Type B pancreatic cell (in vitro differentiated cells): ENCODE measurements at regions not wholly inside any gene's neighbourhood (a gene's known extent, or its start where the extent isn't known, plus 50 kb on each side); places are given as distances from the start of the nearest gene placed in this dataset.
A peak's percentile ranks its signal among the peaks of the same experiment; 100 is the strongest.

ENCODE experiments used
- DNase-seq: peaks from one replicate; pipeline ENCODE4 v3.0.0; 2021; ENCODE audit warnings: mixed read lengths; ENCODE audit not compliant: unreplicated experiment; ENCODE audit errors: extremely low spot score
- H3K27ac Mint-ChIP-seq: 2 replicates; pipeline ENCODE4 v1.8.0; 2021; ENCODE audit warnings: mild to moderate bottlenecking, mixed read lengths
- H3K27me3 Mint-ChIP-seq: 2 replicates; pipeline ENCODE4 v1.8.0; 2021; ENCODE audit warnings: mixed read lengths
- H3K36me3 Mint-ChIP-seq: 2 replicates; pipeline ENCODE4 v1.8.0; 2021; ENCODE audit warnings: mixed read lengths
- H3K4me1 Mint-ChIP-seq: one replicate; pipeline ENCODE4 v1.8.0; 2021; ENCODE audit warnings: mixed read lengths; ENCODE audit not compliant: unreplicated experiment
- H3K4me3 Mint-ChIP-seq: 2 replicates; pipeline ENCODE4 v1.8.0; 2021; ENCODE audit warnings: mild to moderate bottlenecking, mixed read lengths
- H3K9me3 Mint-ChIP-seq: 2 replicates; pipeline ENCODE4 v1.8.0; 2021; ENCODE audit warnings: mixed read lengths
- CTCF ChIP-seq: fragments of 200-600 bp; sonication (generic); conservative IDR thresholded peaks from 2 replicates; pipeline ENCODE4 v1.5.0; 2021; ENCODE audit warnings: antibody characterized with exemption, mild to moderate bottlenecking

DNA sequence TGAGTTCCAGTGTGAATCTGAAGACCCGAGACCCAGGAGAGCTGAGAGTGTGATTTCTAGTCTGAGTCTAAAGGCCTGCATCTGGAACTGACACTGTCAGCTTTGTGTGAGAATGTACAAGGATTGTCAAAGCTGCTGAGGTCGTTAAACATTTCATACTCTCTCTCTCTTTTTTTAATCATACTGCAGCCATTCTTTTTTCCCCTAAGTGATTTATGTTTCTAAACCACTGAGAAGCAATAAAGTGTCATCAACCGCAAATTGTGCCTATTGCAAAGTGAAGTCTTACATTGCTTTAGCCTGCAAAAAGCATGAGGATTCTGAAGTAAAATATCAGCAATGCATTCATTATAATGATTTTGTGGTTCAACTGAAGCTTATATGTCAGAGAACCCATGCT is 106.0 kb downstream of the ASMT start:
- H3K4me1 Mint-ChIP-seq, result no peaks in the 10 kb centered on the region

DNA sequence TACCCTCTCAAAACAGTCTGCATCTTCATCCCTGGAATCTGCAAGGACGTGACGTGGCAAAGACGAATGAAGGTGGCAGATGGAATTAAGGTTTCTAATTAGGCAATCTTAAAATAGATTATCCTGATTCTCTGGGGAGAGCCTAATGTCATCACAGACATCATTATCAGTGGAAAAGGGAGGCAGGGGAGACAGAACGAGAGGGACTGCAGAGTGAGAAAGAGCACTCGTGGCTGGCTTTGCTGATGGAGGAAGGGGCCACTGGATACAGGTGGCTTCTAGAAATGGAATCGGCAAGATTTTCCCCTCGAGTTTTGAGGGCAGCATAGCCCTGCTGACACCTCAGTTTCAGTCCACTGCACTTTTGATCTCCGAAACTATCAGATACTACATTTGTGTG is 110.6 kb downstream of the ASMT start:
- no peak for TF ChIP-seq CTCF
- Mint-ChIP-seq H3K27ac (no peak overlapping the region), H3K4me1 (no peaks in the 10 kb centered on the region), H3K27me3 (no peaks in the 10 kb centered on the region), H3K36me3 (no peaks in the 10 kb centered on the region), H3K4me3 (no peak overlapping the region), H3K9me3 (no peaks in the 10 kb centered on the region)
- DNase-seq, result peak; percentile 11

More for the DNA sequence above, 106.0 kb downstream of the ASMT start:
- no peak for DNase-seq
- TF ChIP-seq CTCF, result no peak
- Mint-ChIP-seq H3K27ac (no peak overlapping the region), H3K4me3 (no peak overlapping the region), H3K9me3 (no peaks in the 10 kb centered on the region), H3K27me3 (peaks cover 6% of the 10 kb centered on the region), H3K36me3 (no peaks in the 10 kb centered on the region)

GRCh38 chrX:1727531-1728027 is 112.7 kb downstream of the ASMT start:
- Mint-ChIP-seq H3K36me3 (no peaks in the 10 kb centered on the region), H3K9me3 (no peaks in the 10 kb centered on the region), H3K27ac (no peak overlapping the region), H3K4me3 (no peak overlapping the region), H3K27me3 (no peaks in the 10 kb centered on the region), H3K4me1 (no peaks in the 10 kb centered on the region)
- peak; percentile 51 for DNase-seq
- no peak for TF ChIP-seq CTCF

DNA sequence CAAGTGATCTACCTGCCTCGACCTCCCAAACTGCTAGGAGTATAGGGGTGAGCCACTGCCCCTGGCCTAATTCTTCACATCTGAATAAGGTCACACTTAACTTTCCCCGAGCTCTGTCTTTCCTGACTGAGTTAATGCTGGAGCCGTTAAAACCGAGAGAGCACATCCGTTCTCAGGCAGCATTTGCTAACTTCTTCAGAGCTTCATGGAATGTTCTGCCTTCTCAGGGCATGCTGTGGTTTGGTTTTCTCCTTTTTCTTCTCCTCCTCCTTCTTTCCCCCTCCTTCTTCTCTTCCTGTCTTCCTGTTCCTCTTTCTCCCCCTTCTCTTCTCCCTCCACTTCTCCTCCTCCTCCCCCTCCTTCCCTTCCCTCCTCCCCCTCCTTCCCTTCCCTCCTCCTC is 119.9 kb downstream of the ASMT start:
- H3K9me3 Mint-ChIP-seq, result no peaks in the 10 kb centered on the region
- H3K27ac Mint-ChIP-seq, result no peak overlapping the region
- no peaks in the 10 kb centered on the region for H3K36me3 Mint-ChIP-seq
- DNase-seq, result no peak
- TF ChIP-seq CTCF, result no peak
- no peaks in the 10 kb centered on the region for H3K4me1 Mint-ChIP-seq
- H3K4me3 Mint-ChIP-seq, result no peak overlapping the region
- H3K27me3 Mint-ChIP-seq, result no peaks in the 10 kb centered on the region

- H3K27me3 Mint-ChIP-seq, result peaks cover 6% of the 10 kb centered on the region
- no peaks in the 10 kb centered on the region for H3K4me1 Mint-ChIP-seq
- DNase-seq, result no peak
- TF ChIP-seq CTCF, result no peak
- no peaks in the 10 kb centered on the region for H3K36me3 Mint-ChIP-seq
- peaks cover 14% of the 10 kb centered on the region for H3K9me3 Mint-ChIP-seq
- no peak overlapping the region for H3K4me3 Mint-ChIP-seq
- H3K27ac Mint-ChIP-seq, result no peak overlapping the region
These were observed 127.0 kb downstream of the ASMT start for GRCh38 chrX:1741816-1742394.

- no peak for TF ChIP-seq CTCF
- no peak for DNase-seq
- Mint-ChIP-seq H3K4me3 (no peak overlapping the region), H3K36me3 (no peaks in the 10 kb centered on the region), H3K4me1 (no peaks in the 10 kb centered on the region), H3K27ac (no peak overlapping the region), H3K9me3 (peaks cover 14% of the 10 kb centered on the region), H3K27me3 (peaks cover 6% of the 10 kb centered on the region)
These were observed 128.2 kb downstream of the ASMT start for GRCh38 chrX:1743105-1743504.
